GM23338 (cell line): ENCODE measurements at regions not wholly inside any gene's neighbourhood (a gene's known extent, or its start where the extent isn't known, plus 50 kb on each side); places are given as distances from the start of the nearest gene placed in this dataset.

Experiments used
- ATAC-seq: fragments of 200-7000 bp; cut with Tn5 transposase; 3 replicates; pipeline ENCODE4 v1.9.1; 2020
- DNase-seq: peaks from one replicate; pipeline ENCODE4 v3.0.0-alpha.2; 2015; ENCODE audit warnings: low spot score
- H2AFZ ChIP-seq: fragments of 200-600 bp; sonication (generic); 2 replicates; pipeline ENCODE4 v1.8.0; 2016; ENCODE audit warnings: antibody characterized with exemption, mild to moderate bottlenecking, moderate library complexity
- H3F3A ChIP-seq: fragments of 200-600 bp; sonication (generic); replicated peaks from 2 replicates; pipeline ENCODE4 v1.8.0; 2017; ENCODE audit warnings: antibody characterized with exemption, mixed run types, low read depth
- H3K27ac ChIP-seq: fragments of 200-600 bp; sonication (generic); 2 replicates; pipeline ENCODE4 v1.6.1; 2016; ENCODE audit warnings: low read depth
- H3K27me3 ChIP-seq: fragments of 200-600 bp; sonication (generic); 2 replicates; pipeline ENCODE4 v1.8.0; 2016; ENCODE audit warnings: mild to moderate bottlenecking, mixed run types, moderate library complexity; ENCODE audit not compliant: insufficient read depth
- H3K36me3 ChIP-seq: fragments of 200-600 bp; sonication (generic); 2 replicates; pipeline ENCODE4 v1.8.0; 2016; ENCODE audit warnings: mild to moderate bottlenecking; ENCODE audit not compliant: insufficient read depth
- H3K4me1 ChIP-seq: fragments of 200-600 bp; sonication (generic); 2 replicates; pipeline ENCODE4 v1.8.0; 2016; ENCODE audit warnings: mild to moderate bottlenecking, moderate library complexity; ENCODE audit not compliant: insufficient read depth
- H3K4me2 ChIP-seq: fragments of 200-600 bp; sonication (generic); 2 replicates; pipeline ENCODE4 v1.7.1; 2017; ENCODE audit warnings: mixed run types
- H3K4me3 ChIP-seq: fragments of 200-600 bp; sonication (generic); 2 replicates; pipeline ENCODE4 v1.6.1; 2016; ENCODE audit warnings: mixed run types
- H3K79me2 ChIP-seq: fragments of 200-600 bp; sonication (generic); replicated peaks from 2 replicates; pipeline ENCODE4 v1.8.0; 2017; ENCODE audit warnings: mild to moderate bottlenecking; ENCODE audit not compliant: insufficient read depth
- H3K9me2 ChIP-seq: fragments of 200-600 bp; sonication (generic); 2 replicates; pipeline ENCODE4 v1.8.0; 2017; ENCODE audit not compliant: insufficient read depth
- H4K20me1 ChIP-seq: fragments of 200-600 bp; sonication (generic); replicated peaks from 2 replicates; pipeline ENCODE4 v1.8.0; 2017; ENCODE audit warnings: mild to moderate bottlenecking; ENCODE audit not compliant: insufficient read depth
- H3K27ac Mint-ChIP-seq: 2 replicates; pipeline ENCODE4 v1.8.0; 2020; ENCODE audit warnings: inconsistent platforms, mild to moderate bottlenecking, moderate library complexity, mixed read lengths
- H3K27me3 Mint-ChIP-seq: 3 replicates; pipeline ENCODE4 v1.8.0; 2022; ENCODE audit warnings: low read depth, mild to moderate bottlenecking, moderate library complexity, mixed read lengths, inconsistent platforms; ENCODE audit not compliant: insufficient read depth, poor library complexity
- H3K36me3 Mint-ChIP-seq: 3 replicates; pipeline ENCODE4 v1.8.0; 2021; ENCODE audit warnings: low read depth, mild to moderate bottlenecking, inconsistent platforms, moderate library complexity, mixed read lengths
- H3K4me1 Mint-ChIP-seq: 3 replicates; pipeline ENCODE4 v1.8.0; 2020; ENCODE audit warnings: mild to moderate bottlenecking, inconsistent platforms, mixed read lengths
- H3K4me3 Mint-ChIP-seq: 3 replicates; pipeline ENCODE4 v1.8.0; 2021; ENCODE audit warnings: moderate library complexity, mild to moderate bottlenecking, inconsistent platforms, mixed read lengths
- H3K9me3 Mint-ChIP-seq: 3 replicates; pipeline ENCODE4 v1.8.0; 2020; ENCODE audit warnings: moderate library complexity, mild to moderate bottlenecking, inconsistent platforms, mixed read lengths
- CREB1 ChIP-seq: fragments of 250-450 bp; sonication (Bioruptor Pico); IDR thresholded peaks from 2 replicates; pipeline ENCODE4 v1.5.0; 2020; ENCODE audit warnings: low read depth, mild to moderate bottlenecking, moderate library complexity
- CTCF ChIP-seq, 2 experiments: fragments of 200-600 bp in 1 of 2; sonication (generic) in 1 of 2; conservative IDR thresholded peaks; 2 replicates each; pipeline versions ENCODE4 v1.5.1 to v1.6.1; 2016 to 2017; ENCODE audit warnings: antibody characterized with exemption in 2 of 2, low read depth in 2 of 2, mild to moderate bottlenecking in 2 of 2, moderate library complexity in 1 of 2
- ETS1 ChIP-seq: IDR thresholded peaks from 2 replicates; pipeline ENCODE4 v1.6.1; 2016; ENCODE audit warnings: antibody characterized with exemption
- EZH2 ChIP-seq: fragments of 200-600 bp; sonication (generic); IDR thresholded peaks from one replicate; pipeline ENCODE4 v1.8.0; 2017; ENCODE audit warnings: antibody characterized with exemption, mild to moderate bottlenecking, low read depth; ENCODE audit not compliant: unreplicated experiment
- EZH2phosphoT487 ChIP-seq: fragments of 200-600 bp; sonication (generic); IDR thresholded peaks from one replicate; pipeline ENCODE4 v1.8.1; 2018; ENCODE audit warnings: antibody characterized with exemption; ENCODE audit not compliant: unreplicated experiment
- JUNB ChIP-seq: IDR thresholded peaks from one replicate; pipeline ENCODE4 v1.6.1; 2016; ENCODE audit warnings: antibody characterized with exemption; ENCODE audit not compliant: unreplicated experiment
- NANOG ChIP-seq: IDR thresholded peaks from 2 replicates; pipeline ENCODE4 v1.6.1; 2016; ENCODE audit warnings: antibody characterized with exemption, borderline replicate concordance
- POLR2AphosphoS5 ChIP-seq: IDR thresholded peaks from 2 replicates; pipeline ENCODE4 v1.6.1; 2016; ENCODE audit warnings: antibody characterized with exemption, low read depth
- REST ChIP-seq: IDR thresholded peaks from one replicate; pipeline ENCODE4 v1.6.1; 2018; ENCODE audit warnings: antibody characterized with exemption; ENCODE audit not compliant: unreplicated experiment
- STAT1 ChIP-seq: IDR thresholded peaks from one replicate; pipeline ENCODE4 v1.6.1; 2016; ENCODE audit warnings: antibody characterized with exemption; ENCODE audit not compliant: unreplicated experiment
- ZNF331 ChIP-seq: fragments of 250-450 bp; sonication (Bioruptor Pico); IDR thresholded peaks from 2 replicates; pipeline ENCODE4 v1.5.0; 2020; ENCODE audit warnings: low read depth, mild to moderate bottlenecking, moderate library complexity
- ZNF462 ChIP-seq: fragments of 250-450 bp; sonication (Bioruptor Pico); IDR thresholded peaks from 2 replicates; pipeline ENCODE4 v1.5.0; 2020; ENCODE audit warnings: mild to moderate bottlenecking, moderate library complexity

- no peak for TF ChIP-seq ZNF462 (CRISPR knock-in tag)
- TF ChIP-seq POLR2AphosphoS5: no peak
- no peak for TF ChIP-seq EZH2
- TF ChIP-seq ETS1: no peak
Measured at GRCh38 chr1:173287785-173288184, 80.7 kb upstream of the TNFSF4 start (continued).

- Mint-ChIP-seq H3K36me3 (no peaks in the 10 kb centered on the region), H3K27ac (no peak overlapping the region), H3K27me3 (peaks cover 4% of the 10 kb centered on the region), H3K4me1 (peaks cover 16% of the 10 kb centered on the region; the same call in 2 of the 3 replicates), H3K4me3 (no peak overlapping the region), H3K9me3 (no peaks in the 10 kb centered on the region)
- ATAC-seq (no peak), DNase-seq (no peak)
- H3K79me2 ChIP-seq: no peaks in the 10 kb centered on the region
- no peak overlapping the region for H2AFZ ChIP-seq
- peaks cover 4% of the 10 kb centered on the region; the same call in 1 of the 2 replicates for H3K4me1 ChIP-seq
- no peak overlapping the region for H3K27ac ChIP-seq
- no peaks in the 10 kb centered on the region for H3K27me3 ChIP-seq
- H3K9me2 ChIP-seq: no peaks in the 10 kb centered on the region
- H3F3A ChIP-seq: no peaks in the 10 kb centered on the region
- no peak overlapping the region for H3K4me3 ChIP-seq
- H3K4me2 ChIP-seq: no peak overlapping the region
- H3K36me3 ChIP-seq: no peaks in the 10 kb centered on the region
- no peaks in the 10 kb centered on the region for H4K20me1 ChIP-seq
- TF ChIP-seq CREB1: no peak
- no peak for TF ChIP-seq CTCF (conservative IDR thresholded peaks at IDR 0.05; ENCODE audit: low read depth in 2 of 2)
- TF ChIP-seq REST: no peak
- TF ChIP-seq ZNF331: no peak
- TF ChIP-seq EZH2phosphoT487: no peak
- TF ChIP-seq POLR2AphosphoS5: no peak
- TF ChIP-seq STAT1: no peak
- TF ChIP-seq ETS1: no peak
- no peak for TF ChIP-seq NANOG
- no peak for TF ChIP-seq JUNB
Measured at GRCh38 chr1:173293756-173294155, 86.6 kb upstream of the TNFSF4 start.
